ENCODE measurements at regions not wholly inside any gene's neighbourhood (a gene's known extent, or its start where the extent isn't known, plus 50 kb on each side); places are given as distances from the start of the nearest gene placed in this dataset.

- H3K4me3 ChIP-seq (ENCODE audit: low read depth, low read length), result no peak overlapping the region
- no peak for DNase-seq (ENCODE audit: low read depth)
- CTCF ChIA-PET, result interaction anchor here (0.6 kb wide), 1 partner anchor 60 kb away, joined by 3 read pairs; no protein-coding TSS in a partner anchor
- TF ChIP-seq CTCF (IDR thresholded peaks at IDR 0.05; ENCODE audit: insufficient read depth, low read depth, low read length), result no peak
- POLR2A ChIA-PET, result no interaction called here
- H3K36me3 ChIP-seq (ENCODE audit: control insufficient read depth, insufficient read depth, low read length), result no peaks in the 10 kb centered on the region
- H3K27me3 ChIP-seq (ENCODE audit: control insufficient read depth, insufficient read depth, low read length), result no peaks in the 10 kb centered on the region
These were observed 108.1 kb upstream of the TPM1 start for GRCh38 chr15:62934236-62934971.

DNA sequence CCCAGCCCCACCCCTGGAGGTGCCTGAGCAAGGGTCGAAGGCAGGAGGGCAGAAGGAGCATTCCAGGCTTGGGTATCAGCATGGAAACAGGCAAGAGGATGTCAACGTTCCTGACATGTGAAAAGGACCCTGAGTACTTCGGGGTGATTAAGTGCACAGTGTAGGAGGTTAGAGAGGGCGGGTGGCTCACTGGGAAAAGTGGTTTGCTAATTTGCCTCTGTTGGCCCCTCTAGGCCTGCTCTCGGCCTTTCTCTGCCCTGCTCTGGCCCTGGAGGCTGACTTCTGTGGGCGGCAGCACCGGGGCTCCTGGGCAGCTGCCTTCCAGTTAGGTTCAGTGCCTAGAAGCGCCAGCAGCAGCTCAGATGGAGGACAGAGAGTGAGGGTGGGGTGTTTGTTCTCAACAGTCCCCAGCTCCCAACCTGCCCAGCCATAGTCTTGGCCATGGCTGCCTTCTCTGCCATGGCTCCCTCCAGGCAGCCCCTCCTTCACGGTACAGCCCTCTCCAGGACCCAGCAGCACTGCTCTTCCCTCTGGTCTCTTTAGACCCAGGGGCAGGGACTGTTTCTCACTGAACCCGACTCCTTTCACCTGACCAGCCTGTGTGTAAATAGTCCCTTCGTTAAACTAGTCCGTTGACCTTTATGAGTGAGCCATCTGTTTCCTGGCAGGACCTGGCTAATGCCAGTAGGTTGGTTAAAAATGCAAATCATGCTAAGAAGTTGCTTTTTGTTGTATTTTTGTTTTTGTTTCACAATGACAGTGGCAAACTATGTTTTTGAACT is 107.1 kb upstream of the TPM1 start:
- no peaks in the 10 kb centered on the region for H3K36me3 ChIP-seq (ENCODE audit: control insufficient read depth, insufficient read depth, low read length)
- ChIA-PET POLR2A (no interaction called here), CTCF (no interaction called here)
- H3K27me3 ChIP-seq (ENCODE audit: control insufficient read depth, insufficient read depth, low read length), result no peaks in the 10 kb centered on the region
- H3K4me3 ChIP-seq (ENCODE audit: low read depth, low read length), result no peak overlapping the region
- no peak for DNase-seq (ENCODE audit: low read depth)
- no peak for TF ChIP-seq CTCF (IDR thresholded peaks at IDR 0.05; ENCODE audit: insufficient read depth, low read depth, low read length)

- no peak for TF ChIP-seq CTCF (IDR thresholded peaks at IDR 0.05; ENCODE audit: insufficient read depth, low read depth, low read length)
- H3K27me3 ChIP-seq (ENCODE audit: control insufficient read depth, insufficient read depth, low read length), result no peaks in the 10 kb centered on the region
- no peak overlapping the region for H3K4me3 ChIP-seq (ENCODE audit: low read depth, low read length)
- no peak for DNase-seq (ENCODE audit: low read depth)
- ChIA-PET CTCF (interaction anchor here (1.1 kb wide), 1 partner anchor 156 kb away, joined by 3 read pairs; no protein-coding TSS in a partner anchor), POLR2A (interaction anchor here (0.6 kb wide), 1 partner anchor 91 kb away, joined by 3 read pairs; no protein-coding TSS in a partner anchor)
- H3K36me3 ChIP-seq (ENCODE audit: control insufficient read depth, insufficient read depth, low read length), result no peaks in the 10 kb centered on the region
These were observed 103.7 kb upstream of the TPM1 start for GRCh38 chr15:62938825-62939224.

DNA sequence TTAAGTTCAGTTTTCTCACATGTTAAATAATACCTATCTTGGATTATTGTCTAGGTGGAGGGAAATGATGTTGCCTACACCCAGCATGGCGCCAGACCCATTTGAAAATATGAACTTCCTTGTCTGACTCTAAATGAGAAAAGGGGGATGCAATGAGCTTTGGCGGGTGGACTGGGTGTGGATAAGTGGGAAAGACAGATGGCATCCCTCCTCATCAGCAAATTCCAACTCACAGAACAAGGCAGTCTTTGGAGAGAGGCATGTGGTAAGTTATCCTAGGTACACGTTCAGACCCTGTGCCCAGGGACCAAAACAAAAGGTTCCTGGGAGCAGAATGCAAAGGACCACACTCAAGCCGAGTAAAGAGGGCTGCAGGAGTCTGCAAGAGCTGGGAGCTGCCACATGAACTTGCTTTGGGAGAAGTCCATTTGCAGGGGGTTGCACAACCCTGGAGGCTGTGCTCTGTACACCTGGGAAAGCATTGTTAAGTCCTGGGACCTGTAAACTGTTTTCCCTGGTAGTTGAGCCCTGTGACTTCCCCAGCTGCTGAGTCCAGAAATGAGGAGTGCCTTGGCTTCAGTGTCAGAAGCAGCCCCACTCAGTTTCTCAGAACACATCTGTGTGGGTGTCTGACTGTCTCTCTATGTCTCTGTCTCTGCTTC is 102.3 kb upstream of the TPM1 start:
- CTCF ChIA-PET, result interaction anchor here (1.1 kb wide), 2 partner anchors 93 to 108 kb away, joined by 3 read pairs; no protein-coding TSS in a partner anchor
- TF ChIP-seq CTCF (IDR thresholded peaks at IDR 0.05; ENCODE audit: insufficient read depth, low read depth, low read length), result no peak
- H3K27me3 ChIP-seq (ENCODE audit: control insufficient read depth, insufficient read depth, low read length), result no peaks in the 10 kb centered on the region
- H3K4me3 ChIP-seq (ENCODE audit: low read depth, low read length), result no peak overlapping the region
- DNase-seq (ENCODE audit: low read depth), result no peak
- POLR2A ChIA-PET, result interaction anchor here (0.6 kb wide), 1 partner anchor 21 kb away, joined by 3 read pairs; no protein-coding TSS in a partner anchor
- no peaks in the 10 kb centered on the region for H3K36me3 ChIP-seq (ENCODE audit: control insufficient read depth, insufficient read depth, low read length)
